ENCODE measurements at regions not wholly inside any gene's neighbourhood (a gene's known extent, or its start where the extent isn't known, plus 50 kb on each side); places are given as distances from the start of the nearest gene placed in this dataset.
A peak's percentile ranks its signal among the peaks of the same experiment; 100 is the strongest.
"Not testable (repeated sequence)": the region's sequence is repeated elsewhere in the genome, so short reads cannot be mapped to it uniquely, and the experiment has no call there.

DNA sequence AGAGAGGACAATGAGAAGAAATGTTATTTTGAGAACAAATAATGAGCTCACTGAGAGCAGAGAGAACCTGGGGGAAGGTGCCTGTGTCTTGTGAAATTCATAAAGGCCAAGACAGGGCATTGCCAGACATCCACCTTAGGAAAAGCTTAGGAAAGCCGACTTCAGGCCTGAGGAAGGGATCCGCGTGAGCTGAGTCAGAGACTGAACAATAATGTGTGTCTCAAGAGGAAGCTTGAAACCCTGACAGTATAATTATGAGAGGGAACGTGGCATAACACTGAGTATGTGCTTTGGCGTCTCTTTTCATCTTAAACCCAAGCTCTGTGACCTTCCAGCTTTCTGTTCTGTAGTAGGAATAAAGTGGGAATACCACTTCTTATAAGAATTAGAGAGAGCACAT, 307.2 kb downstream of the ACTR3B start:
- no peaks in the 10 kb centered on the region for H3K4me1 Mint-ChIP-seq
- no peaks in the 10 kb centered on the region for H3K36me3 Mint-ChIP-seq
- POLR2A ChIA-PET = no interaction called here
- no peak overlapping the region for H3K27ac Mint-ChIP-seq
- no peaks in the 10 kb centered on the region for H3K9me3 Mint-ChIP-seq
- ATAC-seq = no peak
- no peak overlapping the region for H3K4me3 Mint-ChIP-seq
- H3K27me3 Mint-ChIP-seq (ENCODE audit: low read depth) = no peaks in the 10 kb centered on the region
- TF ChIP-seq, protein P1, sequence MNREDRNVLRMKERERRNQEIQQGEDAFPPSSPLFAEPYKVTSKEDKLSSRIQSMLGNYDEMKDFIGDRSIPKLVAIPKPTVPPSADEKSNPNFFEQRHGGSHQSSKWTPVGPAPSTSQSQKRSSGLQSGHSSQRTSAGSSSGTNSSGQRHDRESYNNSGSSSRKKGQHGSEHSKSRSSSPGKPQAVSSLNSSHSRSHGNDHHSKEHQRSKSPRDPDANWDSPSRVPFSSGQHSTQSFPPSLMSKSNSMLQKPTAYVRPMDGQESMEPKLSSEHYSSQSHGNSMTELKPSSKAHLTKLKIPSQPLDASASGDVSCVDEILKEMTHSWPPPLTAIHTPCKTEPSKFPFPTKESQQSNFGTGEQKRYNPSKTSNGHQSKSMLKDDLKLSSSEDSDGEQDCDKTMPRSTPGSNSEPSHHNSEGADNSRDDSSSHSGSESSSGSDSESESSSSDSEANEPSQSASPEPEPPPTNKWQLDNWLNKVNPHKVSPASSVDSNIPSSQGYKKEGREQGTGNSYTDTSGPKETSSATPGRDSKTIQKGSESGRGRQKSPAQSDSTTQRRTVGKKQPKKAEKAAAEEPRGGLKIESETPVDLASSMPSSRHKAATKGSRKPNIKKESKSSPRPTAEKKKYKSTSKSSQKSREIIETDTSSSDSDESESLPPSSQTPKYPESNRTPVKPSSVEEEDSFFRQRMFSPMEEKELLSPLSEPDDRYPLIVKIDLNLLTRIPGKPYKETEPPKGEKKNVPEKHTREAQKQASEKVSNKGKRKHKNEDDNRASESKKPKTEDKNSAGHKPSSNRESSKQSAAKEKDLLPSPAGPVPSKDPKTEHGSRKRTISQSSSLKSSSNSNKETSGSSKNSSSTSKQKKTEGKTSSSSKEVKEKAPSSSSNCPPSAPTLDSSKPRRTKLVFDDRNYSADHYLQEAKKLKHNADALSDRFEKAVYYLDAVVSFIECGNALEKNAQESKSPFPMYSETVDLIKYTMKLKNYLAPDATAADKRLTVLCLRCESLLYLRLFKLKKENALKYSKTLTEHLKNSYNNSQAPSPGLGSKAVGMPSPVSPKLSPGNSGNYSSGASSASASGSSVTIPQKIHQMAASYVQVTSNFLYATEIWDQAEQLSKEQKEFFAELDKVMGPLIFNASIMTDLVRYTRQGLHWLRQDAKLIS (CRISPR knock-in tag; IDR thresholded peaks at IDR 0.05; ENCODE audit: borderline replicate concordance) = no peak
- no peak for TF ChIP-seq RORB (CRISPR knock-in tag; IDR thresholded peaks at IDR 0.05)
- TF ChIP-seq, protein P2, sequence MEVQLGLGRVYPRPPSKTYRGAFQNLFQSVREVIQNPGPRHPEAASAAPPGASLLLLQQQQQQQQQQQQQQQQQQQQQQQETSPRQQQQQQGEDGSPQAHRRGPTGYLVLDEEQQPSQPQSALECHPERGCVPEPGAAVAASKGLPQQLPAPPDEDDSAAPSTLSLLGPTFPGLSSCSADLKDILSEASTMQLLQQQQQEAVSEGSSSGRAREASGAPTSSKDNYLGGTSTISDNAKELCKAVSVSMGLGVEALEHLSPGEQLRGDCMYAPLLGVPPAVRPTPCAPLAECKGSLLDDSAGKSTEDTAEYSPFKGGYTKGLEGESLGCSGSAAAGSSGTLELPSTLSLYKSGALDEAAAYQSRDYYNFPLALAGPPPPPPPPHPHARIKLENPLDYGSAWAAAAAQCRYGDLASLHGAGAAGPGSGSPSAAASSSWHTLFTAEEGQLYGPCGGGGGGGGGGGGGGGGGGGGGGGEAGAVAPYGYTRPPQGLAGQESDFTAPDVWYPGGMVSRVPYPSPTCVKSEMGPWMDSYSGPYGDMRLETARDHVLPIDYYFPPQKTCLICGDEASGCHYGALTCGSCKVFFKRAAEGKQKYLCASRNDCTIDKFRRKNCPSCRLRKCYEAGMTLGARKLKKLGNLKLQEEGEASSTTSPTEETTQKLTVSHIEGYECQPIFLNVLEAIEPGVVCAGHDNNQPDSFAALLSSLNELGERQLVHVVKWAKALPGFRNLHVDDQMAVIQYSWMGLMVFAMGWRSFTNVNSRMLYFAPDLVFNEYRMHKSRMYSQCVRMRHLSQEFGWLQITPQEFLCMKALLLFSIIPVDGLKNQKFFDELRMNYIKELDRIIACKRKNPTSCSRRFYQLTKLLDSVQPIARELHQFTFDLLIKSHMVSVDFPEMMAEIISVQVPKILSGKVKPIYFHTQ (CRISPR knock-in tag; IDR thresholded peaks at IDR 0.05) = no peak
- no peak for DNase-seq (ENCODE audit: low spot score)
- CTCF ChIA-PET = no interaction called here

DNA sequence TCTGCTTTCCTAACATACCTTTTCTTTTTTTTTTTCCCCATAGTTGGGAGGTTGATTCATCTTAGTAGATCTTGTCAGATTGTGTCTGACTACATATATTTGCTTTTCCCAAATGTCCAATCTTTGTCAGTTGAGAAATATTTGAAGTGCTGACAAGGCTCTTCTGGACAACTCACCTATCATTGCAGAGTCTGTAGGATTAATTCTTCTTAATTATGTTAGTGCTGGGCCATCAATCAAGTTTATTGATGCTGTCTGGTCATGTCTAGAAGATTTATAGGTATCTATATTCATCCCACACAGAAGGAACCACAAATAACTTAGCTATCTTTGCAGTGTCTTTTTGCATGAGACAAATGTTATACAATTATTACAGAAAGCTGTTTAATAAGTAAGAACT, 310.6 kb downstream of the ACTR3B start:
- CTCF ChIA-PET = no interaction called here
- POLR2A ChIA-PET = no interaction called here
- no peaks in the 10 kb centered on the region for H3K27me3 Mint-ChIP-seq (ENCODE audit: low read depth)
- no peaks in the 10 kb centered on the region for H3K9me3 Mint-ChIP-seq
- H3K36me3 Mint-ChIP-seq = no peaks in the 10 kb centered on the region
- H3K27ac Mint-ChIP-seq = no peak overlapping the region
- TF ChIP-seq RELA (CRISPR knock-in tag; IDR thresholded peaks at IDR 0.05; ENCODE audit: borderline replicate concordance) (no peak), ZNF416 (CRISPR knock-in tag; IDR thresholded peaks at IDR 0.05) (no peak), FOXP4 (CRISPR knock-in tag; IDR thresholded peaks at IDR 0.05) (no peak), ETV6 (CRISPR knock-in tag; IDR thresholded peaks at IDR 0.05) (no peak), ZNF121 (CRISPR knock-in tag; IDR thresholded peaks at IDR 0.05) (no peak), NFYB (CRISPR knock-in tag; conservative IDR thresholded peaks at IDR 0.05; ENCODE audit: low read depth) (no peak)
- H3K4me1 Mint-ChIP-seq = peaks cover 4% of the 10 kb centered on the region; the same call in 1 of the 2 replicates
- ATAC-seq = no peak
- no peak overlapping the region for H3K4me3 Mint-ChIP-seq
- DNase-seq (ENCODE audit: low spot score) = no peak

- no peaks in the 10 kb centered on the region for H3K36me3 Mint-ChIP-seq
- H3K27ac Mint-ChIP-seq = no peak overlapping the region
- ATAC-seq = 0 out of 2 replicates have a peak, but pooled peaks have one; percentile 30
- TF ChIP-seq ATF1 (CRISPR knock-in tag; IDR thresholded peaks at IDR 0.05) (no peak), NFE2L1 (CRISPR knock-in tag; IDR thresholded peaks at IDR 0.05) (no peak), GRHL2 (CRISPR knock-in tag; IDR thresholded peaks at IDR 0.05; ENCODE audit: insufficient replicate concordance, severe bottlenecking) (no peak)
- H3K9me3 Mint-ChIP-seq = no peaks in the 10 kb centered on the region
- ChIA-PET POLR2A (no interaction called here), CTCF (no interaction called here)
- H3K4me3 Mint-ChIP-seq = no peak overlapping the region
- DNase-seq (ENCODE audit: low spot score) = no peak
- peaks cover 4% of the 10 kb centered on the region; the same call in 1 of the 2 replicates for H3K4me1 Mint-ChIP-seq
- H3K27me3 Mint-ChIP-seq (ENCODE audit: low read depth) = no peaks in the 10 kb centered on the region
Measured at GRCh38 chr7:153072806-153073205, 313.3 kb downstream of the ACTR3B start.

- POLR2A ChIA-PET; ATAC-seq; H3K27ac Mint-ChIP-seq; H3K4me1 Mint-ChIP-seq; H3K9me3 Mint-ChIP-seq; H3K36me3 Mint-ChIP-seq; DNase-seq (ENCODE audit: low spot score); H3K4me3 Mint-ChIP-seq; H3K27me3 Mint-ChIP-seq (ENCODE audit: low read depth); CTCF ChIA-PET: not testable (repeated sequence)
Measured at GRCh38 chr7:153076289-153076688, 316.7 kb downstream of the ACTR3B start.

Data from WTC11 (cell line).